Muscle layer of duodenum (tissue), 2 donors: ENCODE measurements at regions not wholly inside any gene's neighbourhood (a gene's known extent, or its start where the extent isn't known, plus 50 kb on each side); places are given as distances from the start of the nearest gene placed in this dataset.

Source experiments
- H3K27ac ChIP-seq: one replicate; pipeline ENCODE4 v1.7.0; 2013; ENCODE audit warnings: mild to moderate bottlenecking, low read length
- H3K27me3 ChIP-seq: one replicate; pipeline ENCODE4 v1.7.0; 2013; ENCODE audit warnings: low read depth, mild to moderate bottlenecking, control low read depth, low read length
- H3K36me3 ChIP-seq, 2 donors: one replicate each; pipeline ENCODE4 v1.7.0; 2013; ENCODE audit warnings: low read length in 2 of 2, control low read depth in 1 of 2, mild to moderate bottlenecking in 1 of 2; ENCODE audit not compliant: insufficient read depth in 2 of 2, control insufficient read depth in 1 of 2
- H3K4me1 ChIP-seq, 2 donors: one replicate each; pipeline ENCODE4 v1.7.0; 2013; ENCODE audit warnings: low read length in 2 of 2, mild to moderate bottlenecking in 2 of 2, control low read depth in 1 of 2, moderate library complexity in 1 of 2; ENCODE audit not compliant: insufficient read depth in 2 of 2, control insufficient read depth in 1 of 2
- H3K4me3 ChIP-seq, 2 donors: one replicate each; pipeline ENCODE4 v1.7.0; 2013; ENCODE audit warnings: low read length in 2 of 2, low read depth in 1 of 2, mild to moderate bottlenecking in 1 of 2
- H3K9me3 ChIP-seq, 2 donors: one replicate each; pipeline ENCODE4 v1.7.0; 2013; ENCODE audit warnings: low read length in 2 of 2, control low read depth in 1 of 2, mild to moderate bottlenecking in 1 of 2; ENCODE audit not compliant: control insufficient read depth in 1 of 2
- donor health status: healthy.

- Histone ChIP-seq H3K27me3 (no peaks in the 10 kb centered on the region), H3K4me3 (no peak overlapping the region), H3K4me1 (no peaks in the 10 kb centered on the region), H3K9me3 (no peaks in the 10 kb centered on the region), H3K27ac (no peak overlapping the region), H3K36me3 (no peaks in the 10 kb centered on the region)
These were observed 131.0 kb downstream of the PDGFRA start for GRCh38 chr4:54359919-54360650.

- H3K27ac ChIP-seq = no peak overlapping the region
- no peaks in the 10 kb centered on the region for H3K36me3 ChIP-seq
- H3K4me3 ChIP-seq = no peak overlapping the region
- no peaks in the 10 kb centered on the region for H3K27me3 ChIP-seq
- peaks cover 0 to 2% of the 10 kb centered on the region in 2 donors for H3K4me1 ChIP-seq
- H3K9me3 ChIP-seq = no peaks in the 10 kb centered on the region
These were observed 133.9 kb downstream of the PDGFRA start for GRCh38 chr4:54363037-54363436.

GRCh38 chr4:54365691-54366090 lies 136.6 kb downstream of the PDGFRA start:
- H3K9me3 ChIP-seq = no peaks in the 10 kb centered on the region
- peaks cover 0 to 15% of the 10 kb centered on the region in 2 donors for H3K4me1 ChIP-seq
- H3K27me3 ChIP-seq = no peaks in the 10 kb centered on the region
- H3K36me3 ChIP-seq = no peaks in the 10 kb centered on the region
- H3K27ac ChIP-seq = no peak overlapping the region
- no peak overlapping the region for H3K4me3 ChIP-seq

GRCh38 chr4:54367059-54367458 lies 138.0 kb downstream of the PDGFRA start:
- Histone ChIP-seq H3K27ac (no peak overlapping the region), H3K4me1 (peaks cover 0 to 15% of the 10 kb centered on the region in 2 donors), H3K4me3 (no peak overlapping the region), H3K9me3 (no peaks in the 10 kb centered on the region), H3K36me3 (no peaks in the 10 kb centered on the region), H3K27me3 (no peaks in the 10 kb centered on the region)

GRCh38 chr4:54368281-54369265 lies 139.5 kb downstream of the PDGFRA start:
- H3K4me1 ChIP-seq = peaks cover 0 to 15% of the 10 kb centered on the region in 2 donors
- H3K9me3 ChIP-seq = no peaks in the 10 kb centered on the region
- no peak overlapping the region for H3K4me3 ChIP-seq
- no peak overlapping the region for H3K27ac ChIP-seq
- no peaks in the 10 kb centered on the region for H3K36me3 ChIP-seq
- H3K27me3 ChIP-seq = no peaks in the 10 kb centered on the region

GRCh38 chr4:54371173-54371572 lies 142.1 kb downstream of the PDGFRA start:
- no peaks in the 10 kb centered on the region for H3K9me3 ChIP-seq
- H3K27me3 ChIP-seq = no peaks in the 10 kb centered on the region
- peaks cover 0 to 15% of the 10 kb centered on the region in 2 donors for H3K4me1 ChIP-seq
- no peaks in the 10 kb centered on the region for H3K36me3 ChIP-seq
- no peak overlapping the region for H3K27ac ChIP-seq
- no peak overlapping the region for H3K4me3 ChIP-seq

GRCh38 chr4:54372951-54373350 lies 143.9 kb downstream of the PDGFRA start:
- H3K27ac ChIP-seq = no peak overlapping the region
- H3K27me3 ChIP-seq = no peaks in the 10 kb centered on the region
- H3K4me3 ChIP-seq = no peak overlapping the region
- H3K4me1 ChIP-seq = peaks cover 0 to 14% of the 10 kb centered on the region in 2 donors
- H3K36me3 ChIP-seq = no peaks in the 10 kb centered on the region
- no peaks in the 10 kb centered on the region for H3K9me3 ChIP-seq

GRCh38 chr4:54373718-54374210 lies 144.7 kb downstream of the PDGFRA start:
- H3K4me1 ChIP-seq = peaks cover 0 to 6% of the 10 kb centered on the region in 2 donors
- no peaks in the 10 kb centered on the region for H3K27me3 ChIP-seq
- no peaks in the 10 kb centered on the region for H3K36me3 ChIP-seq
- no peak overlapping the region for H3K27ac ChIP-seq
- H3K4me3 ChIP-seq = no peak overlapping the region
- H3K9me3 ChIP-seq = no peaks in the 10 kb centered on the region

GRCh38 chr4:54378461-54378860 lies 149.4 kb downstream of the PDGFRA start:
- Histone ChIP-seq H3K4me3 (no peak overlapping the region), H3K9me3 (no peaks in the 10 kb centered on the region), H3K4me1 (no peaks in the 10 kb centered on the region), H3K27ac (no peak overlapping the region), H3K36me3 (no peaks in the 10 kb centered on the region), H3K27me3 (no peaks in the 10 kb centered on the region)

GRCh38 chr4:54384152-54384551 lies 155.1 kb downstream of the PDGFRA start:
- peaks cover 0 to 4% of the 10 kb centered on the region in 2 donors for H3K4me1 ChIP-seq
- no peaks in the 10 kb centered on the region for H3K9me3 ChIP-seq
- no peak overlapping the region for H3K4me3 ChIP-seq
- no peaks in the 10 kb centered on the region for H3K36me3 ChIP-seq
- H3K27me3 ChIP-seq = no peaks in the 10 kb centered on the region
- no peak overlapping the region for H3K27ac ChIP-seq

GRCh38 chr4:54384563-54384962 lies 155.5 kb downstream of the PDGFRA start:
- no peaks in the 10 kb centered on the region for H3K27me3 ChIP-seq
- H3K27ac ChIP-seq = no peak overlapping the region
- no peaks in the 10 kb centered on the region for H3K36me3 ChIP-seq
- H3K9me3 ChIP-seq = no peaks in the 10 kb centered on the region
- H3K4me1 ChIP-seq = peaks cover 0 to 4% of the 10 kb centered on the region in 2 donors
- H3K4me3 ChIP-seq = no peak overlapping the region
